GM21529 (cell line): ENCODE measurements at regions not wholly inside any gene's neighbourhood (a gene's known extent, or its start where the extent isn't known, plus 50 kb on each side); places are given as distances from the start of the nearest gene placed in this dataset.

Experiments used
- ATAC-seq: cut with Tn5 transposase; IDR thresholded peaks from one replicate; pipeline ENCODE4 v1.9.1; 2021; ENCODE audit not compliant: unreplicated experiment

GRCh38 chr2:151157000-151157735, 104.5 kb downstream of the RBM43 start:
- no peak for ATAC-seq

- no peak for ATAC-seq
Measured at GRCh38 chr2:151156431-151156830, 105.2 kb downstream of the RBM43 start.

- no peak for ATAC-seq
Measured at GRCh38 chr2:151153601-151154000, 108.1 kb downstream of the RBM43 start.

- no peak for ATAC-seq
Measured at GRCh38 chr2:151150331-151151320, 111.0 kb downstream of the RBM43 start.

- ATAC-seq, result no peak
Measured at GRCh38 chr2:151138507-151138906, 123.2 kb downstream of the RBM43 start.

DNA sequence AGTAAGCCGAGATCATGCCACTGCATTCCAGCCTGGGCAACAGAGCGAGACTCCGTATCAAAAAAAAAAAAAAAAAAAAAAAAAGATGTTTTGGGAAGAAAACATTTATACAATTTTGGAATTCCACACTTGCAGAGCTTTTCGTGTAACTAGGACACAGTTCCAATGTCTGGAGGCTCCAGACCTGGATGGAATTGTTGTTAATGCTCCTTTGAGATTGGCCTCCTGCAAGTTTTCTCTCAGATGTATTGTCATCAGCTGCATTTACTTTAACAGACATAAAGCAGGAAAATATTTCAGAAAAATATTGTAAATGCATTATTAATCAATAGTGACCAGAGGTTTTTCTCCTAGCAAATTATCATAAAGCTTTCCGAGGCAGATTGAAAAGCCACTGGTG, 124.1 kb downstream of the RBM43 start:
- ATAC-seq, result no peak

GRCh38 chr2:151120011-151120410, 141.7 kb downstream of the RBM43 start:
- no peak for ATAC-seq

- ATAC-seq, result no peak
Measured at GRCh38 chr2:151119374-151119773, 142.3 kb downstream of the RBM43 start.

GRCh38 chr2:151118269-151118668, 143.4 kb downstream of the RBM43 start:
- ATAC-seq, result no peak

DNA sequence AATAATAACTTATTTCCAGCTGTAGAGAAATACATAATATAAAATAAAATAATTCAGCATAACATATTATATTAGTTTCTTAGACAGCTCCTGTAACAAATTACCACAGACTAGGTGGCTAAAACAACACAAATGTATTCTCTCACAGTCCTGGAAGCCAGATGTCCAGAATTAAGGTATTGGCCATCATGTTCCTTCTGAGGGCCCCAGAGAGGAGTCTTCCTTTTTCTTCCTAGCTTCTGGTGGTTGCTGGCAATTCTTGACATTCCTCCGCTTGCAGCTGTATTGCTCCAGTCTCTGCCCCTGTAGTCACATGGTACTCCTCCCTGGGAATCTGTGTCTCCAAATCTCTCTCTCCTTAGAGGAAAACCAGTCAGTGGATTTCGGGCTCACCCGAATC, 146.8 kb downstream of the RBM43 start:
- ATAC-seq, result no peak

DNA sequence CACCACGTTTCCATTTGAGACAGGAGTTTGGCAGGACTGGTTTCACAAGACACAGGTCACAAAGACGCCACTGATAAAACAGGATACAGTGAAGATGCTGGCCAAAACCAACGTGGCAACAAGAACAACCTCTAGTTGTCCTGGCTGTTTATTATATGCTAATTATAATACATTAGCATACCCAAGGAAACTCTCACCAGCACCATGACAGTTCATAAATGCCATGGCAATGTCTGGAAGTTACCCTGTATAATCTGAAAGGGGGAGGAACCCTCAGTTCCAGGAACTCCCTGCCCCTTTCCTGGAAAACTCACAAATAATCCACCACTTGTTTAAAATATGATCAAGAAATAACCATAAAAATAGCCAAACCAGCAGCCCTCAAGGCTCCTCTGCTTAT, 148.3 kb downstream of the RBM43 start:
- ATAC-seq, result no peak

GRCh38 chr2:151111599-151112278, 149.9 kb downstream of the RBM43 start:
- ATAC-seq, result no peak

- ATAC-seq, result no peak
Measured at GRCh38 chr2:151106805-151107506, 154.7 kb downstream of the RBM43 start.

- ATAC-seq, result no peak
Measured at GRCh38 chr2:151103551-151103950, 158.1 kb downstream of the RBM43 start.

GRCh38 chr2:151102226-151102625, 159.4 kb downstream of the RBM43 start:
- ATAC-seq, result no peak

GRCh38 chr2:151098841-151099240, 162.8 kb downstream of the RBM43 start:
- ATAC-seq, result no peak

GRCh38 chr2:151097895-151098294, 163.8 kb downstream of the RBM43 start:
- no peak for ATAC-seq

DNA sequence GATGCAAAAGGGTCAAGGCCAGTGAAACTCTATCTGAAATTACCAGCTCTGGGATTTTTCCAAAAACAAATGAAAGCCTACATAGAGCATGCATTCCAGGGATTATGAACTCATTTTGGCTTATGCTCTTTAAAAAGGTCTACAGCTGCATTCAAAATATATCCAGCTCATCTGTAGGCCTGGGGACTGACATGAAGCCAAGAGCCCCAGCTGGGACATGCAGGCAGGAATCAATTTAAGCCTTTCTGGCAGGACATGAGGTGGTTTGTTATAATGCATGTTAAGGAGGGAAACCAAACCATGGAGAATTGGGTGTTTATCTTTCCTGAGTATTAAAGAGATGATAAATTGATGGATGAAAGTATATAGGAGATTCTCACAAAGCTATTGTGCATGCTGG, 164.5 kb downstream of the RBM43 start:
- no peak for ATAC-seq

GRCh38 chr2:151096235-151096634, 165.4 kb downstream of the RBM43 start:
- no peak for ATAC-seq

DNA sequence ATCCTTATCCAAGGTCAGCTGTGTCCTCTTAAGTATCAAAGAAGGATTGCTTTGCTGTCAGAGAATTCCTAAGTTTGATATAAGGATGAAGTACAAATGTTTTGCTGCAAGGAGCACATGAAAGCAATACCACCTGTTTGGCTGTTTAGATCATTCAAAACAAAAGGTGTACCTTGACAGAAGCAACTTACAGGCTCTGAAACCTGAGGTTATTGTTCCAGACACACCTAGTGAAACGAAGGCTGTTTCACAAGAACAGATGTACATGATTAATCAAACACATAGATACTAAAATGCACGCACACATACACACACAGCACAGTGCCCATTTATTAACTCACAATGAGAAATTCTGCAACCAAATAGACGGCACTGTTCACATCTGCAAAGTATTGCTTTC, 166.2 kb downstream of the RBM43 start:
- no peak for ATAC-seq

GRCh38 chr2:151091583-151091982, 170.1 kb downstream of the RBM43 start:
- ATAC-seq, result no peak
